OCI-LY1 (cell line): ENCODE measurements at regions not wholly inside any gene's neighbourhood (a gene's known extent, or its start where the extent isn't known, plus 50 kb on each side); places are given as distances from the start of the nearest gene placed in this dataset.
A peak's percentile ranks its signal among the peaks of the same experiment; 100 is the strongest.

Source experiments
- H2AFZ ChIP-seq: fragments of 200-600 bp; sonication (generic), shearing (Covaris generic); 2 replicates; pipeline ENCODE4 v1.6.0; 2014; ENCODE audit warnings: antibody characterized with exemption, mild to moderate bottlenecking, low read length
- H3F3A ChIP-seq: fragments of 200-600 bp; sonication (generic), shearing (Covaris generic); 2 replicates; pipeline ENCODE4 v1.6.0; 2014; ENCODE audit warnings: mild to moderate bottlenecking, antibody characterized with exemption, low read length, moderate library complexity; ENCODE audit not compliant: insufficient read depth
- H3K27ac ChIP-seq: fragments of 200-600 bp; sonication (generic); 2 replicates; pipeline ENCODE4 v1.5.1; 2014; ENCODE audit warnings: low read length, mixed run types, mild to moderate bottlenecking, low read depth; ENCODE audit not compliant: poor library complexity, severe bottlenecking
- H3K27me3 ChIP-seq: fragments of 200-600 bp; sonication (generic); 2 replicates; pipeline ENCODE4 v1.6.0; 2014; ENCODE audit warnings: antibody characterized with exemption, mild to moderate bottlenecking, low read length, moderate library complexity; ENCODE audit not compliant: insufficient read depth
- H3K36me3 ChIP-seq: fragments of 200-600 bp; sonication (generic); 2 replicates; pipeline ENCODE4 v1.6.1; 2014; ENCODE audit warnings: mild to moderate bottlenecking, antibody characterized with exemption, low read length, moderate library complexity, mixed read lengths; ENCODE audit not compliant: insufficient read depth
- H3K4me1 ChIP-seq: fragments of 200-600 bp; sonication (generic); 2 replicates; pipeline ENCODE4 v1.5.1; 2014; ENCODE audit warnings: mild to moderate bottlenecking, low read length, moderate library complexity; ENCODE audit not compliant: insufficient read depth, severe bottlenecking
- H3K4me2 ChIP-seq: fragments of 200-600 bp; sonication (generic), shearing (Covaris generic); 2 replicates; pipeline ENCODE4 v1.6.1; 2014; ENCODE audit warnings: low read length
- H3K4me3 ChIP-seq: fragments of 200-600 bp; sonication (generic); 2 replicates; pipeline ENCODE4 v1.5.1; 2014; ENCODE audit warnings: low read length, low read depth, mild to moderate bottlenecking, mixed read lengths; ENCODE audit not compliant: poor library complexity, severe bottlenecking
- H3K79me2 ChIP-seq: fragments of 200-600 bp; shearing (Covaris generic); 2 replicates; pipeline ENCODE4 v1.6.1; 2016; ENCODE audit warnings: mixed run types, low read length, mixed read lengths; ENCODE audit not compliant: insufficient read depth
- H3K9ac ChIP-seq: fragments of 200-600 bp; sonication (generic), shearing (Covaris generic); 2 replicates; pipeline ENCODE4 v1.6.1; 2014; ENCODE audit warnings: mild to moderate bottlenecking, low read length, mixed read lengths
- H3K9me2 ChIP-seq: fragments of 200-600 bp; sonication (generic), shearing (Covaris generic); 2 replicates; pipeline ENCODE4 v1.6.1; 2014; ENCODE audit warnings: low read depth, mild to moderate bottlenecking, low read length, mixed read lengths
- H3K9me3 ChIP-seq: fragments of 200-600 bp; shearing (Covaris generic); 2 replicates; pipeline ENCODE4 v1.6.1; 2014; ENCODE audit warnings: low read length, mixed read lengths
- H4K20me1 ChIP-seq: fragments of 200-600 bp; sonication (generic), shearing (Covaris generic); 2 replicates; pipeline ENCODE4 v1.6.0; 2016; ENCODE audit warnings: mild to moderate bottlenecking, low read length; ENCODE audit not compliant: insufficient read depth
- EZH2 ChIP-seq: fragments of 200-600 bp; sonication (generic), shearing (Covaris generic); IDR thresholded peaks from 2 replicates; pipeline ENCODE4 v1.8.0; 2017; ENCODE audit warnings: borderline replicate concordance, mixed run types, mild to moderate bottlenecking, antibody characterized with exemption, low read length, moderate library complexity, mixed read lengths
- TF ChIP-seq, protein P1 (sequence below): fragments of 200-600 bp; sonication (generic), shearing (Covaris generic); IDR thresholded peaks from 2 replicates; pipeline ENCODE4 v1.5.1; 2017; ENCODE audit warnings: mild to moderate bottlenecking, antibody characterized with exemption, low read length, moderate library complexity, mixed read lengths

GRCh38 chr14:38079268-38079667 lies 128.4 kb upstream of the SSTR1 start:
- Histone ChIP-seq H3K36me3 (no peaks in the 10 kb centered on the region), H3K9me2 (no peaks in the 10 kb centered on the region), H3K27ac (peak overlapping the region; percentile 81), H3K9me3 (no peaks in the 10 kb centered on the region), H2AFZ (no peak overlapping the region), H3K27me3 (no peaks in the 10 kb centered on the region), H3F3A (no peaks in the 10 kb centered on the region), H3K79me2 (no peaks in the 10 kb centered on the region), H3K4me3 (no peak overlapping the region), H3K9ac (0 out of 2 replicates have a peak overlapping the region, but pooled peaks have one; percentile 11), H3K4me2 (peak overlapping the region; percentile 47), H4K20me1 (no peaks in the 10 kb centered on the region), H3K4me1 (peaks cover 67% of the 10 kb centered on the region)
- TF ChIP-seq EZH2, result no peak
- TF ChIP-seq, protein P1, sequence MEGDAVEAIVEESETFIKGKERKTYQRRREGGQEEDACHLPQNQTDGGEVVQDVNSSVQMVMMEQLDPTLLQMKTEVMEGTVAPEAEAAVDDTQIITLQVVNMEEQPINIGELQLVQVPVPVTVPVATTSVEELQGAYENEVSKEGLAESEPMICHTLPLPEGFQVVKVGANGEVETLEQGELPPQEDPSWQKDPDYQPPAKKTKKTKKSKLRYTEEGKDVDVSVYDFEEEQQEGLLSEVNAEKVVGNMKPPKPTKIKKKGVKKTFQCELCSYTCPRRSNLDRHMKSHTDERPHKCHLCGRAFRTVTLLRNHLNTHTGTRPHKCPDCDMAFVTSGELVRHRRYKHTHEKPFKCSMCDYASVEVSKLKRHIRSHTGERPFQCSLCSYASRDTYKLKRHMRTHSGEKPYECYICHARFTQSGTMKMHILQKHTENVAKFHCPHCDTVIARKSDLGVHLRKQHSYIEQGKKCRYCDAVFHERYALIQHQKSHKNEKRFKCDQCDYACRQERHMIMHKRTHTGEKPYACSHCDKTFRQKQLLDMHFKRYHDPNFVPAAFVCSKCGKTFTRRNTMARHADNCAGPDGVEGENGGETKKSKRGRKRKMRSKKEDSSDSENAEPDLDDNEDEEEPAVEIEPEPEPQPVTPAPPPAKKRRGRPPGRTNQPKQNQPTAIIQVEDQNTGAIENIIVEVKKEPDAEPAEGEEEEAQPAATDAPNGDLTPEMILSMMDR, result no peak

- Histone ChIP-seq H3K9me3 (no peaks in the 10 kb centered on the region), H3K36me3 (no peaks in the 10 kb centered on the region), H3K9me2 (no peaks in the 10 kb centered on the region), H3K27ac (peak overlapping the region; percentile 81), H3K27me3 (no peaks in the 10 kb centered on the region), H3K79me2 (no peaks in the 10 kb centered on the region), H3K4me1 (peaks cover 61% of the 10 kb centered on the region), H3K9ac (no peak overlapping the region), H3K4me3 (no peak overlapping the region), H3K4me2 (no peak overlapping the region), H2AFZ (no peak overlapping the region), H4K20me1 (no peaks in the 10 kb centered on the region), H3F3A (no peaks in the 10 kb centered on the region)
- TF ChIP-seq, protein P1, result no peak
These were observed 127.8 kb upstream of the SSTR1 start for GRCh38 chr14:38079886-38080285.

- H3F3A ChIP-seq, result no peaks in the 10 kb centered on the region
- no peaks in the 10 kb centered on the region for H4K20me1 ChIP-seq
- H2AFZ ChIP-seq, result peak overlapping the region; percentile 43; the same call in 1 of the 2 replicates
- H3K9me2 ChIP-seq, result no peaks in the 10 kb centered on the region
- peaks cover 57% of the 10 kb centered on the region for H3K4me1 ChIP-seq
- no peak overlapping the region for H3K4me3 ChIP-seq
- TF ChIP-seq, protein P1, result no peak
- TF ChIP-seq EZH2, result no peak
- H3K79me2 ChIP-seq, result no peaks in the 10 kb centered on the region
- no peak overlapping the region for H3K4me2 ChIP-seq
- no peaks in the 10 kb centered on the region for H3K36me3 ChIP-seq
- H3K9ac ChIP-seq, result no peak overlapping the region
- peak overlapping the region; percentile 9 for H3K27ac ChIP-seq
- no peaks in the 10 kb centered on the region for H3K27me3 ChIP-seq
- no peaks in the 10 kb centered on the region for H3K9me3 ChIP-seq
These were observed 127.0 kb upstream of the SSTR1 start for GRCh38 chr14:38080696-38081095.
